AG10803 (cell line): ENCODE measurements at regions not wholly inside any gene's neighbourhood (a gene's known extent, or its start where the extent isn't known, plus 50 kb on each side); places are given as distances from the start of the nearest gene placed in this dataset.
A peak's percentile ranks its signal among the peaks of the same experiment; 100 is the strongest.

Experiments used
- DNase-seq: peaks from one replicate; pipeline ENCODE4 v3.0.0; 2010; ENCODE audit warnings: low read depth
- H3K4me3 ChIP-seq: 2 replicates; pipeline ENCODE4 v1.5.1; 2011; ENCODE audit warnings: mild to moderate bottlenecking, low read length, control low read depth
- CTCF ChIP-seq: conservative IDR thresholded peaks from 2 replicates; pipeline ENCODE4 v1.5.1; 2011; ENCODE audit warnings: mild to moderate bottlenecking, low read length, control low read depth, inconsistent platforms

- H3K4me3 ChIP-seq = no peak overlapping the region
- no peak for TF ChIP-seq CTCF
- peak; percentile 73 for DNase-seq
Measured at GRCh38 chr3:8210882-8211341, 290.7 kb upstream of the LMCD1 start.

GRCh38 chr3:8212794-8213193, 288.8 kb upstream of the LMCD1 start:
- no peak overlapping the region for H3K4me3 ChIP-seq
- no peak for DNase-seq
- TF ChIP-seq CTCF = no peak

- no peak for DNase-seq
- TF ChIP-seq CTCF = no peak
- H3K4me3 ChIP-seq = no peak overlapping the region
Measured at GRCh38 chr3:8213286-8213685, 288.3 kb upstream of the LMCD1 start.

- no peak overlapping the region for H3K4me3 ChIP-seq
- TF ChIP-seq CTCF = no peak
- no peak for DNase-seq
Measured at GRCh38 chr3:8215821-8216220, 285.8 kb upstream of the LMCD1 start.

GRCh38 chr3:8218353-8218940, 283.2 kb upstream of the LMCD1 start:
- TF ChIP-seq CTCF = no peak
- H3K4me3 ChIP-seq = no peak overlapping the region
- no peak for DNase-seq

- no peak for TF ChIP-seq CTCF
- no peak overlapping the region for H3K4me3 ChIP-seq
- peak; percentile 7 for DNase-seq
Measured at GRCh38 chr3:8220291-8220690, 281.3 kb upstream of the LMCD1 start.

GRCh38 chr3:8223766-8224165, 277.9 kb upstream of the LMCD1 start:
- DNase-seq = peak; percentile 43
- no peak for TF ChIP-seq CTCF
- no peak overlapping the region for H3K4me3 ChIP-seq
